Dendritic cell treated with granulocyte-macrophage colony-stimulating factor and Interleukin-4, amounts not matched to agents 40 ng/mL and 50 ng/mL, for 4 days (primary cell): ENCODE measurements at regions not wholly inside any gene's neighbourhood (a gene's known extent, or its start where the extent isn't known, plus 50 kb on each side); places are given as distances from the start of the nearest gene placed in this dataset.

Experiments
- H3K27ac Mint-ChIP-seq: one replicate; pipeline ENCODE4 v1.8.0; 2022; ENCODE audit warnings: mild to moderate bottlenecking, mixed read lengths
- H3K27me3 Mint-ChIP-seq: one replicate; pipeline ENCODE4 v1.8.0; 2022; ENCODE audit warnings: mild to moderate bottlenecking, mixed read lengths
- H3K36me3 Mint-ChIP-seq: one replicate; pipeline ENCODE4 v1.8.0; 2022; ENCODE audit warnings: low read depth, mixed read lengths
- H3K4me1 Mint-ChIP-seq: one replicate; pipeline ENCODE4 v1.8.0; 2022; ENCODE audit warnings: low read depth, mixed read lengths
- H3K4me3 Mint-ChIP-seq: one replicate; pipeline ENCODE4 v1.8.0; 2022; ENCODE audit warnings: mild to moderate bottlenecking, moderate library complexity, mixed read lengths
- H3K9me3 Mint-ChIP-seq: one replicate; pipeline ENCODE4 v1.8.0; 2022; ENCODE audit warnings: mixed read lengths
- intact Hi-C: fragments of 100-400 bp; cut with micrococcal nuclease; formaldehyde crosslinking; loops from one replicate; pipeline ENCODE4 v1.15.0; 2022

- Mint-ChIP-seq H3K4me3 (no peak overlapping the region), H3K27ac (no peak overlapping the region), H3K4me1 (no peaks in the 10 kb centered on the region), H3K36me3 (no peaks in the 10 kb centered on the region), H3K9me3 (no peaks in the 10 kb centered on the region), H3K27me3 (no peaks in the 10 kb centered on the region)
- intact Hi-C loops = no loop called here
Observed at GRCh38 chr18:78586586-78586985, 393.0 kb upstream of the SALL3 start.

DNA sequence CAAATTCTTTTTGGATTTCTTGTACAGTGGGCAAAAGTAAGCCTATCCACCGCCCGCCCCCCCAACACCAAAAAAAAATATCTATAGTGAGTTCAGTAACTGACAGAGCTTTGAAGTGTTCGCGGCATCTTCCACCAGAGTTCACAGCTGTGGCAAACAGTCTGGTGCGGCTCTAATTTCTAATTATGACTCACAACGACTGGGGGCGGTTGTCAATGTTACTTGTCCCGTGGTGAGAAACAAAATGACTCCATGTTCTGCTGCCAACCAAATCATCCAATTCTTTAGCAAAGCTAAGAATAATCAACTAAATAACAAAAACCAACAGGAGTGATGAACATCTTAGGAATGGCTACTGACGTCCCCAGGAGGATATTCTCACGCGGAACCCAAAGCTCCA, 392.5 kb upstream of the SALL3 start:
- Mint-ChIP-seq H3K27ac (no peak overlapping the region), H3K4me3 (no peak overlapping the region), H3K36me3 (no peaks in the 10 kb centered on the region), H3K9me3 (no peaks in the 10 kb centered on the region), H3K27me3 (no peaks in the 10 kb centered on the region), H3K4me1 (no peaks in the 10 kb centered on the region)
- intact Hi-C loops = no loop called here

GRCh38 chr18:78587626-78588600, 391.7 kb upstream of the SALL3 start:
- no peak overlapping the region for H3K27ac Mint-ChIP-seq
- H3K4me1 Mint-ChIP-seq = no peaks in the 10 kb centered on the region
- intact Hi-C loops = no loop called here
- no peaks in the 10 kb centered on the region for H3K36me3 Mint-ChIP-seq
- H3K9me3 Mint-ChIP-seq = no peaks in the 10 kb centered on the region
- no peak overlapping the region for H3K4me3 Mint-ChIP-seq
- no peaks in the 10 kb centered on the region for H3K27me3 Mint-ChIP-seq

DNA sequence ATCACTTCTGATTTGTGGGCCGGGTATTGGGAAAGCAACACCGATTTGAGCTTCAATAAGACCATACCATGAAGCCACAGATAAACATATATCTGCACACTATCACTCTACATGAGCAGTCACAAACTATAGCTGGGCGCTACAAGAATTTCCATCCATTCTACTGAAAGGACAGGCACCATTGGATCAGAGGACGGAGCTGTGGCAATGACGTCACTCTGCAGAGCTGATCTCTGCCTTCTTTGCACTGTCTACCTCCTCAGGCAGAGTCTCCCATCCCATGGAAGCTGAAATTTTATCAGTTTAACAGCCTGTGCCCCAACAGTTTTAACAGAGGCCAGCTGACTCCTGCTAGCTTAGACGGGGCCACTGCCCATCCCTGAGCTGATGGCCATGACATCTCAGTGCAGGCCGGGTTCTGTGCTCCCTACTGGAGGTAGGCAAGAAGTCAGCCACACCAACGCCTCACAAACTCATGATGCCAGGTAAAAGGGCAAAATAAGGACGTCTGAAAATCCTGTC, 389.6 kb upstream of the SALL3 start:
- intact Hi-C loops = no loop called here
- Mint-ChIP-seq H3K27ac (no peak overlapping the region), H3K9me3 (peaks cover 17% of the 10 kb centered on the region), H3K27me3 (no peaks in the 10 kb centered on the region), H3K36me3 (no peaks in the 10 kb centered on the region), H3K4me3 (no peak overlapping the region), H3K4me1 (no peaks in the 10 kb centered on the region)

DNA sequence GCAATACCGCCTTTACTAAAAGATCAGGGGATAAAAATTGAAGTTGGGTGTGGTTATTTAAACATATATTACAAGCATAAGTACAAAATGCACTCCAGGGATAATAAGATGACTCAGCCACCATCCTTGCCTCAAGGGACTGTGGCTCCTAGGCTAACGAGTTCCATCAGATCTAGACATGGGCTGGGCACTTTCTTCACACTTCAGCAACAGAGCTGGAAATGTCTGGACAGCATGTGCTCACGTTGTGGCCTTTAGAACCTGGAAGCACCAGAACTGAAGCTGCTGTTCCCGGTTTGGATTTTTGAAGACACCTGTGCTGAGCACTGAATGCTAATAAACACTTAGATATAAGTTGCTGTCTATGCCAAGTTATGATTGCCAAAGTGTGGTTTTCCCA, 384.2 kb upstream of the SALL3 start:
- H3K4me3 Mint-ChIP-seq = no peak overlapping the region
- no peak overlapping the region for H3K27ac Mint-ChIP-seq
- peaks cover 17% of the 10 kb centered on the region for H3K9me3 Mint-ChIP-seq
- intact Hi-C loops = no loop called here
- H3K36me3 Mint-ChIP-seq = no peaks in the 10 kb centered on the region
- no peaks in the 10 kb centered on the region for H3K4me1 Mint-ChIP-seq
- no peaks in the 10 kb centered on the region for H3K27me3 Mint-ChIP-seq

DNA sequence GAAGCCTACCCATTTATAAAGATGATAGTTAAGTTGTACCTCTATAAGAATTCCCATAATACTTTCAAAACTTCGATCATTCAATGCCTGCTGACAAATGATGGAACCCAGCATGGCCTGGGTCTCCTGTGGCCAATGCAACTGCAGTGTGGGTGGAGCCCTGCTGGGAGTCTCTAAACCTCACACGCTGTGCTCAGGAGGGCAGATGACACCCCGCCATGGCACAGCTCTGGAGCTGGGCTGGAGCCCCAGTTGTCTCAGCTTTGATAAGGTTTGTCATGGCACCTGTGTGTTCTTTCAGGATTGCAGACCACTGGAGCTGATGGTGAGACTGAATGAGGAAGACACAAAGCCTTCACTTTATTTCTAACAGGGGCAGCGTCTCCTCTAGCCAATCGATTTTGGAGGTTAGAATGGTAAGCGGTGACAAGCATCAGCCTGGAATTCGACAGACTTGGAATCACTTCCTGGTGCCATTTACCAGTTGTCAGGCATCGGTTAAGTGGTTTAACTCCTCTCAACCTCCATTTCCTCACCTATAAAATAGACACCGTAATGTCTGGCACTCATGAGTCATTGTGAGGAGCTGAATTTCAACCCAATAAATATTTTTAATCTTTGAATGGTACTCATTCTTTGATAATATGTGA, 383.6 kb upstream of the SALL3 start:
- intact Hi-C loops = no loop called here

DNA sequence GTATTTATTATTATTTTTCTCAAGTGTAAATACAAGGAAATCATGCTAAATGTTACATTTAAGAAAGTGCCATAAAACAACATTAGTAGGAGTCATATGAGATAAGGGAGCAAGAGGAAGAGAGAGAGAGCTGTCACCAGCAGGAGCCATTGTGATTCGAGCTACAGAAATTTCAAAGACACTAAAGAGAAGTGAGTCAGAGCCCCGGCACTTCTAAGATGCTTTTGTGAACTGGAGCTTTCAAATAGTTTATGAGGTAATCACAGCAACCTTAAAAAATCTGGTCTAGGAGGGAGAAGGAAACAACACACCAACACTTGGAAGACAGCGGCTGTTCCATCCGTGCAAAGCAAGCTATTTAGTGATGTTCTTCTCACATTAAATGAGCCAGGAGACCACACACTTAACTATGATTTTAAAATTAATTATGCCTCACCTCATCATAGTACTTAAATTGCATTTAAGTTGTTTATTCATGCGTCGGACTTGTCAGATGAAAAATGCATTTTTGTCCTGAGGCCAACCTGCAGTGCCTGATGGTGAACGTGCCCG, 382.7 kb upstream of the SALL3 start:
- intact Hi-C loops = no loop called here
- Mint-ChIP-seq H3K4me3 (no peak overlapping the region), H3K27me3 (no peaks in the 10 kb centered on the region), H3K36me3 (no peaks in the 10 kb centered on the region), H3K4me1 (no peaks in the 10 kb centered on the region), H3K27ac (no peak overlapping the region), H3K9me3 (peaks cover 17% of the 10 kb centered on the region)

More for the DNA sequence above, 383.6 kb upstream of the SALL3 start:
- no peaks in the 10 kb centered on the region for H3K4me1 Mint-ChIP-seq
- H3K36me3 Mint-ChIP-seq = no peaks in the 10 kb centered on the region
- H3K4me3 Mint-ChIP-seq = no peak overlapping the region
- peaks cover 17% of the 10 kb centered on the region for H3K9me3 Mint-ChIP-seq
- no peak overlapping the region for H3K27ac Mint-ChIP-seq
- H3K27me3 Mint-ChIP-seq = no peaks in the 10 kb centered on the region

DNA sequence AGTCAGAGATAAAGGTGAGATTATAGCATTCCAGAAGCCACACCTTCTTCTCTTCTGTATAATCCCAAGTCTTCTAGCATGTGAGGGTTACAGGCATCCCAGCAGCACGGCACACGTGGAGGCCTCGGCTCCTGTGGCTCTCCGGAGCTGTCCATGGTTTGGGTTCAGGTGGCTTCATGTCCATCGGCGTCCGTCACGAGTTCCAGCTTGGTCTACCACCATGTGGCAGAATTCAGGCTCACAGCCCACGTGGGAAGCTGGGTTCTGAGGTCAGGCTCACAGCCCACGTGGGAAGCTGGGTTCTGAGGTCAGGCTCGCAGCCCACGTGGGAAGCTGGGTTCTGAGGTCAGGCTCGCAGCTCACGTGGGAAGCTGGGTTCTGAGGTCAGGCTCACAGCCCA, 378.3 kb upstream of the SALL3 start:
- peaks cover 6% of the 10 kb centered on the region for H3K9me3 Mint-ChIP-seq
- H3K36me3 Mint-ChIP-seq = no peaks in the 10 kb centered on the region
- no peak overlapping the region for H3K27ac Mint-ChIP-seq
- no peak overlapping the region for H3K4me3 Mint-ChIP-seq
- H3K4me1 Mint-ChIP-seq = no peaks in the 10 kb centered on the region
- intact Hi-C loops = no loop called here
- no peaks in the 10 kb centered on the region for H3K27me3 Mint-ChIP-seq

DNA sequence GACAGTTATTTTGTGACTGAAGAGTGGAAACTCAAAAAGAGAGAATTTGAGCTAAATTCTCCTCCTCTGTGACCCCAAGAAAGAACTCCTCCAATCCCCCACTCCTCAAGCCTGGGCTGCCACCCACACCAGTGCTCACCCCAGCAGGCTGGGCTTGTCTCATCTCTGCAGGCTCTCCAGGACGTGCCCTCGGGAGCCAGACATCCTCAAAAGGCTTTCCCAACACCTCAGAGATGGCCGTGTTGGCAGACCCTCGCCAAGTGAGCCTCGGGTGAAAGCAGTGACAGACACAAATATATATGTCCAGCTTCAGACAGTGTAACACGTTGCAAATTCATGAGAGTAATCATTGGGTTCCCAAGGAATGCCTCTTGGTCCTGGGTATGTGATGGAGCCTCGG, 377.7 kb upstream of the SALL3 start:
- Mint-ChIP-seq H3K4me1 (no peaks in the 10 kb centered on the region), H3K36me3 (no peaks in the 10 kb centered on the region), H3K27me3 (no peaks in the 10 kb centered on the region), H3K9me3 (peaks cover 12% of the 10 kb centered on the region), H3K27ac (no peak overlapping the region), H3K4me3 (no peak overlapping the region)
- intact Hi-C loops = no loop called here

DNA sequence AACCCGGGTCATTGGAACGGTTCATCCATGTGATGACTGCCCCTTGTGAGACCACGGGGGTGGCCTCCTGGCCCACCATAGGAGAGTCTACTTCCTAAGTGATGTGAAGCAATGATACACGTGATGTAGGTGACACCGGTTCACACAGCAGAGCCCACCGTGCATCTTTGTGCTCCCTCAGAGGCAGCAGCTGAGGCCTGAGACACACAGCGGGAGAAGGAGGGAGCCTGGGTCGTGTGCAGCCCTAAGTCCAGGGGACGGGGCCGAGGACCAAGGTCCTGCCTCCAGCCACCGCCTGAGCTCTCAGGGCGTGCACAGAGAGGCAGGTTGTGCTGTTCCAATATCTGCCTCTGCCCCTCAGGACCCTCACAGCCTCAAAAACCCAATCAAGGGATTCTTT, 377.2 kb upstream of the SALL3 start:
- intact Hi-C loops = no loop called here
- Mint-ChIP-seq H3K36me3 (no peaks in the 10 kb centered on the region), H3K4me3 (no peak overlapping the region), H3K4me1 (no peaks in the 10 kb centered on the region), H3K27ac (no peak overlapping the region), H3K9me3 (peaks cover 12% of the 10 kb centered on the region), H3K27me3 (no peaks in the 10 kb centered on the region)

DNA sequence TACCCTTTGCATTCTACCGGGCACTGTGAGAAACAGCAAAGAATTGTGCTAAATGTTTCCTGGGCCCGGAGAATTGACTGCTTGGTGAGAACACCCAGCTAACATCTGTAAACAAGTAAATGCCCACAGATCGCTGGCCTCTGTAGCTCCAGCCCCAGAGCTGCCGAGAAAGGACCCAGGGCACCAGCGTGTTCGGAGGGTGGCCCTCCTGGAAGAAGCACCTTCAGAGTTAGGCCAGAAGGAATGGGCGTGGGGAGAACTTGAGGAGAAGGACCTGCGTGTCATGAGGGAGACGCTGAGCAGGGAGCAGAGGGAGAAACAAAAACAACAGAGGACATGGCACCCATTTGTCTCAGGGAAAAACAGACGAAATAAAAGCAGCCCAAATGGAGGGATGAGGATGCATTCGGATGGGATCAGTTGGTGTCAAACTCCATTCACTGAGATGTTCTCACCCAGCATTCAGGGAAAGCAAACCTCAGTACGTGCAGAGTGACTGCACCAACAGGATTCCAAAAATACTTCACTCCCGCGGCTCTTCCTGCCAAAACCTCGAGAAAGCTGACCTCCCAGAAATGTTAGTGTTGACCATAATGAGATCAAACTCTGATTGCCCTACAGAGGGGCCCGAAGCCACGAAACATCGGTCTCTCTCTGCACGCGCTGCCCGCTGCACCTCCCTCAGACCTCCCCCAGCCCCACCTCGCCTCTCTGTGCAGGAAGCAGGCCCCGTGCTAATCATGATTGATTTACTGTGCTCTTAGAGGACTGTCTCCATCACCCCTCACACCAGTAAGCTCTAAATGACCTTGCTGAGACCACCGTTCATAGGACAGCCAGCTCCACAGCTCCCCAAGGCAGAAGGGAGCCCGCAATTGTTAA, 376.3 kb upstream of the SALL3 start:
- Mint-ChIP-seq H3K4me1 (no peaks in the 10 kb centered on the region), H3K27ac (no peak overlapping the region), H3K9me3 (peaks cover 12% of the 10 kb centered on the region), H3K27me3 (no peaks in the 10 kb centered on the region), H3K36me3 (no peaks in the 10 kb centered on the region), H3K4me3 (no peak overlapping the region)
- intact Hi-C loops = no loop called here

DNA sequence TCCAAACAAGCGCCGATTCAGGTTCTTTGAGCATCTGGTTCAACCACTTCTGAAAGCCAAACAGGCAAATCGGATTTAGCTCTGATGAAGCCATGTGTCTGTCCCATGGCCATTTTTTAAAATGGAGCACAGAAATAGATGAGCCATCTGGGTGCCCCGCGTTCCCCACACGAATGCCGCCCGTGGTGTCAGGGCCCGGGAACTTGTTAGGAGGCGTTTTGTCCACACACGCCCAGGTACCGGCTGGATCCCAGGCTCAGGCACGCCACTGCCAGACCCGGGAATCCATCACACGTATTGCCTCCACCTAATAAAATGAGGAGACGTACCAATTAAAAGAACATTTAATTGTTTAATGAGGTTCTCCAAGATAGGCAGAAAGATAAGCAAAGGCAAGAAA, 374.4 kb upstream of the SALL3 start:
- H3K9me3 Mint-ChIP-seq = peaks cover 12% of the 10 kb centered on the region
- no peaks in the 10 kb centered on the region for H3K4me1 Mint-ChIP-seq
- no peak overlapping the region for H3K27ac Mint-ChIP-seq
- H3K36me3 Mint-ChIP-seq = no peaks in the 10 kb centered on the region
- intact Hi-C loops = no loop called here
- no peaks in the 10 kb centered on the region for H3K27me3 Mint-ChIP-seq
- H3K4me3 Mint-ChIP-seq = no peak overlapping the region

- Mint-ChIP-seq H3K9me3 (peaks cover 12% of the 10 kb centered on the region), H3K27me3 (no peaks in the 10 kb centered on the region), H3K36me3 (no peaks in the 10 kb centered on the region), H3K4me3 (no peak overlapping the region), H3K27ac (no peak overlapping the region), H3K4me1 (no peaks in the 10 kb centered on the region)
- intact Hi-C loops = no loop called here
Observed at GRCh38 chr18:78607221-78607620, 372.4 kb upstream of the SALL3 start.
